GM12878 (cell line): ENCODE measurements at regions not wholly inside any gene's neighbourhood (a gene's known extent, or its start where the extent isn't known, plus 50 kb on each side); places are given as distances from the start of the nearest gene placed in this dataset.

Experiments
- ATAC-seq: fragments of 200-7000 bp; cut with Tn5 transposase; 3 replicates; pipeline ENCODE4 v1.9.1; 2020; ENCODE audit warnings: mild to moderate bottlenecking, moderate library complexity
- BruUV-seq: library from RNA; stranded (reverse); fragments of 400-500 nt; replicated peaks from 2 replicates; lab custom pipeline; 2021; lab: Mats Ljungman, UMichigan
- CTCF ChIA-PET: fragments of 300-600 bp; sonication (Branson Sonifier 250); formaldehyde crosslinking; extraction: SDS; loops from one replicate; lab custom pipeline; 2021; ENCODE audit warnings: inconsistent platforms; lab: Yijun Ruan, JAX
- POLR2A ChIA-PET: fragments of 350-600 bp; formaldehyde crosslinking; extraction: SDS; loops from one replicate; lab custom pipeline; 2021; ENCODE audit warnings: inconsistent platforms; lab: Charles Lee
- RAD21 ChIA-PET: fragments of 300-600 bp; sonication (Branson Sonifier 250); formaldehyde crosslinking; loops from one replicate; lab custom pipeline; 2023; ENCODE audit warnings: antibody characterized with exemption; ENCODE audit not compliant: unreplicated experiment; lab: Charles Lee
- SMC1A ChIA-PET: fragments of 300-600 bp; sonication (Branson Sonifier 250); formaldehyde crosslinking; loops from one replicate; lab custom pipeline; 2023; ENCODE audit not compliant: unreplicated experiment, uncharacterized antibody; lab: Charles Lee
- DNase-seq: peaks from one replicate; pipeline ENCODE4 v3.0.0-alpha.2; 2011; ENCODE audit warnings: low read depth, low spot score
- FAIRE-seq: peaks from 3 replicates; lab custom pipeline; 2011; peaks lifted over from hg19 to GRCh38; lab: Jason Lieb, UNC
- H2AFZ ChIP-seq: 2 replicates; pipeline ENCODE4 v1.6.0; 2011; ENCODE audit warnings: low read depth, low read length, control low read depth; ENCODE audit not compliant: control insufficient read depth
- H3K27ac ChIP-seq: 2 replicates; pipeline ENCODE4 v1.5.1; 2011; ENCODE audit warnings: control low read depth; ENCODE audit not compliant: control insufficient read depth, insufficient read depth
- H3K27me3 ChIP-seq, 2 experiments: replicated peaks in 1 of 2; 2 replicates each; pipeline versions ENCODE4 v1.6.0 to v1.6.1; 2011; ENCODE audit warnings: low read length in 1 of 2; ENCODE audit not compliant: control insufficient read depth in 2 of 2, insufficient read depth in 2 of 2
- H3K36me3 ChIP-seq, 2 experiments: 2 replicates each; pipeline ENCODE4 v1.5.1; 2011; ENCODE audit warnings: low read length in 1 of 2; ENCODE audit not compliant: control insufficient read depth in 2 of 2, insufficient read depth in 2 of 2
- H3K4me1 ChIP-seq: 2 replicates; pipeline ENCODE4 v1.6.1; 2011; ENCODE audit warnings: mild to moderate bottlenecking, low read length, moderate library complexity, mixed read lengths; ENCODE audit not compliant: control insufficient read depth, insufficient read depth
- H3K4me2 ChIP-seq: 2 replicates; pipeline ENCODE4 v1.6.0; 2011; ENCODE audit warnings: control low read depth; ENCODE audit not compliant: control insufficient read depth, insufficient read depth
- H3K4me3 ChIP-seq: fragments of 200-600 bp; sonication (generic); 2 replicates; pipeline ENCODE4 v1.5.1; 2016
- H3K79me2 ChIP-seq: 2 replicates; pipeline ENCODE4 v1.6.0; 2011; ENCODE audit warnings: low read length; ENCODE audit not compliant: control insufficient read depth, insufficient read depth
- H3K9ac ChIP-seq: 2 replicates; pipeline ENCODE4 v1.8.0; 2011; ENCODE audit warnings: low read length, control low read depth, mixed read lengths; ENCODE audit not compliant: control insufficient read depth, insufficient read depth
- H3K9me3 ChIP-seq: replicated peaks from 3 replicates; pipeline ENCODE4 v1.5.1; 2011; ENCODE audit warnings: mild to moderate bottlenecking, low read length; ENCODE audit not compliant: control insufficient read depth, insufficient read depth
- H4K20me1 ChIP-seq: 2 replicates; pipeline ENCODE4 v1.6.0; 2011; ENCODE audit not compliant: control insufficient read depth, insufficient read depth
- ATF7 ChIP-seq: fragments of 450-650 bp; IDR thresholded peaks from 2 replicates; pipeline ENCODE4 v1.6.1; 2016; ENCODE audit warnings: low read depth, mild to moderate bottlenecking
- CBX5 ChIP-seq: sonication (generic); IDR thresholded peaks from 2 replicates; pipeline ENCODE4 v1.6.1; 2016; ENCODE audit warnings: low read depth, moderate library complexity, mild to moderate bottlenecking, inconsistent platforms
- CHD1 ChIP-seq: IDR thresholded peaks from 2 replicates; pipeline ENCODE4 v1.6.1; 2012; ENCODE audit warnings: low read depth, low read length, improper control_type of control experiment
- EP300 ChIP-seq, 2 experiments: fragments of 150-350 bp in 1 of 2; IDR thresholded peaks; 2 replicates each; pipeline ENCODE4 v1.6.1; 2011 to 2012; ENCODE audit warnings: low read depth in 2 of 2, low read length in 2 of 2, borderline replicate concordance in 1 of 2, improper control_type of control experiment in 1 of 2, inconsistent platforms in 1 of 2; ENCODE audit not compliant: control insufficient read depth in 1 of 2
- IRF4 ChIP-seq: IDR thresholded peaks from 2 replicates; pipeline ENCODE4 v1.6.1; 2011; ENCODE audit warnings: low read depth, low read length
- MEF2B ChIP-seq: fragments of 450-650 bp; IDR thresholded peaks from 2 replicates; pipeline ENCODE4 v1.6.1; 2018; ENCODE audit warnings: mild to moderate bottlenecking, moderate library complexity; ENCODE audit not compliant: partially characterized antibody, poor library complexity, severe bottlenecking
- PBX3 ChIP-seq: IDR thresholded peaks from 2 replicates; pipeline ENCODE4 v1.6.1; 2011; ENCODE audit warnings: mild to moderate bottlenecking, low read depth, low read length, moderate library complexity; ENCODE audit not compliant: insufficient replicate concordance
- USF2 ChIP-seq: IDR thresholded peaks from 2 replicates; pipeline ENCODE4 v1.6.1; 2011; ENCODE audit warnings: low read depth, low read length, improper control_type of control experiment, borderline replicate concordance
- ZBTB11 ChIP-seq: fragments of 450-650 bp; formaldehyde crosslinking; IDR thresholded peaks from 2 replicates; pipeline ENCODE4 v1.5.0; 2022; ENCODE audit warnings: mild to moderate bottlenecking, missing genetic modification characterization
- ZNF207 ChIP-seq: fragments of 450-650 bp; IDR thresholded peaks from 2 replicates; pipeline ENCODE4 v1.6.1; 2014; ENCODE audit warnings: antibody characterized with exemption, mild to moderate bottlenecking, borderline replicate concordance
- ZNF274 ChIP-seq: IDR thresholded peaks from one replicate; pipeline ENCODE4 v1.8.0; 2011; ENCODE audit not compliant: insufficient read length, insufficient read depth
- ZNF384 ChIP-seq: IDR thresholded peaks from 2 replicates; pipeline ENCODE4 v1.6.1; 2012; ENCODE audit warnings: low read depth, mild to moderate bottlenecking, low read length, improper control_type of control experiment, borderline replicate concordance
- WGBS: methylation state at CpG from one replicate; pipeline ENCODE4 v1.1.6; 2016; ENCODE audit warnings: low lambda C conversion rate; ENCODE audit not compliant: insufficient replicate concordance, insufficient coverage; ENCODE audit errors: missing lambda C conversion rate; 5-methylcytosine and 5-hydroxymethylcytosine counted together
- in situ Hi-C: fragments of 300-500 bp; cut with MboI; formaldehyde crosslinking; loops from 9 replicates; pipeline ENCODE4 v1.14.3; 2018; ENCODE audit warnings: mixed read lengths
- intact Hi-C: fragments of 100-400 bp; cut with micrococcal nuclease; formaldehyde crosslinking; loops from one replicate; pipeline ENCODE4 v1.14.2; 2022; ENCODE audit not compliant: unreplicated experiment

- Histone ChIP-seq H3K27me3 (peaks cover 0 to 3% of the 10 kb centered on the region in 2 experiments; a peak in 3 of 4 replicates), H3K4me2 (no peak overlapping the region), H4K20me1 (no peaks in the 10 kb centered on the region), H3K4me3 (no peak overlapping the region), H3K27ac (no peak overlapping the region), H3K9ac (no peak overlapping the region), H3K36me3 (no peaks in the 10 kb centered on the region), H2AFZ (no peak overlapping the region), H3K9me3 (no peaks in the 10 kb centered on the region), H3K4me1 (no peaks in the 10 kb centered on the region), H3K79me2 (no peaks in the 10 kb centered on the region)
- FAIRE-seq (no peak), DNase-seq (no peak), ATAC-seq (no peak)
- intact Hi-C loops (no loop called here), in situ Hi-C loops (no loop called here)
- TF ChIP-seq CHD1: no peak
- TF ChIP-seq ZNF274: no peak
- no peak for TF ChIP-seq ZBTB11
- no peak for TF ChIP-seq ZNF384
- TF ChIP-seq MEF2B: no peak
- TF ChIP-seq USF2: no peak
- TF ChIP-seq ATF7: no peak
- no peak for TF ChIP-seq ZNF207
- no peak for TF ChIP-seq CBX5
- no peak for TF ChIP-seq PBX3
- no peak for TF ChIP-seq IRF4
- no peak for TF ChIP-seq EP300 (IDR thresholded peaks at IDR 0.05; ENCODE audit: borderline replicate concordance in 1 of 2, control insufficient read depth in 1 of 2, low read depth in 2 of 2, low read length in 2 of 2)
- RAD21 ChIA-PET: no interaction called here
- POLR2A ChIA-PET: interaction anchor here (0.5 kb wide), 1 partner anchor 42 kb away, joined by 3 read pairs; no protein-coding TSS in a partner anchor
- WGBS: 26% methylated on average over 4 of the region's 4 CpGs
- BruUV-seq: no TSS peak
- SMC1A ChIA-PET: interaction anchor here (1.3 kb wide), 1 partner anchor 339 kb away, joined by 3 read pairs; no protein-coding TSS in a partner anchor
- CTCF ChIA-PET: interaction anchor here (0.6 to 1.3 kb wide), 5 partner anchors 14 to 339 kb away, joined by 3 to 7 read pairs (median 3); no protein-coding TSS in a partner anchor
Measured at GRCh38 chr3:38985981-38986380, 65.8 kb downstream of the SCN11A start.
